ENCODE measurements at regions not wholly inside any gene's neighbourhood (a gene's known extent, or its start where the extent isn't known, plus 50 kb on each side); places are given as distances from the start of the nearest gene placed in this dataset.

- TF ChIP-seq, protein P1, sequence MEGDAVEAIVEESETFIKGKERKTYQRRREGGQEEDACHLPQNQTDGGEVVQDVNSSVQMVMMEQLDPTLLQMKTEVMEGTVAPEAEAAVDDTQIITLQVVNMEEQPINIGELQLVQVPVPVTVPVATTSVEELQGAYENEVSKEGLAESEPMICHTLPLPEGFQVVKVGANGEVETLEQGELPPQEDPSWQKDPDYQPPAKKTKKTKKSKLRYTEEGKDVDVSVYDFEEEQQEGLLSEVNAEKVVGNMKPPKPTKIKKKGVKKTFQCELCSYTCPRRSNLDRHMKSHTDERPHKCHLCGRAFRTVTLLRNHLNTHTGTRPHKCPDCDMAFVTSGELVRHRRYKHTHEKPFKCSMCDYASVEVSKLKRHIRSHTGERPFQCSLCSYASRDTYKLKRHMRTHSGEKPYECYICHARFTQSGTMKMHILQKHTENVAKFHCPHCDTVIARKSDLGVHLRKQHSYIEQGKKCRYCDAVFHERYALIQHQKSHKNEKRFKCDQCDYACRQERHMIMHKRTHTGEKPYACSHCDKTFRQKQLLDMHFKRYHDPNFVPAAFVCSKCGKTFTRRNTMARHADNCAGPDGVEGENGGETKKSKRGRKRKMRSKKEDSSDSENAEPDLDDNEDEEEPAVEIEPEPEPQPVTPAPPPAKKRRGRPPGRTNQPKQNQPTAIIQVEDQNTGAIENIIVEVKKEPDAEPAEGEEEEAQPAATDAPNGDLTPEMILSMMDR (IDR thresholded peaks at IDR 0.05; ENCODE audit: low read depth, low read length, poor library complexity, severe bottlenecking), result no peak
- TF ChIP-seq EZH2phosphoT487 (IDR thresholded peaks at IDR 0.05; ENCODE audit: borderline replicate concordance, low read length), result no peak
These were observed 475.6 kb upstream of the TNP1 start for GRCh38 chr2:217335341-217335966.

Measured in DOHH2 (cell line).